Activated CD8-positive, alpha-beta T cell treated with anti-CD3 and anti-CD28 coated beads for 36 hours (primary cell): ENCODE measurements at regions not wholly inside any gene's neighbourhood (a gene's known extent, or its start where the extent isn't known, plus 50 kb on each side); places are given as distances from the start of the nearest gene placed in this dataset.

Experiments used
- ATAC-seq: fragments of 200-7000 bp; cut with Tn5 transposase; one replicate; pipeline ENCODE4 v1.10.0; 2021; ENCODE audit warnings: mild to moderate bottlenecking, moderate library complexity
- CTCF ChIA-PET: fragments of 350-600 bp; sonication (Branson Sonifier 250); formaldehyde crosslinking; loops from one replicate; lab custom pipeline; 2021; ENCODE audit warnings: antibody characterized with exemption; lab: Charles Lee
- POLR2A ChIA-PET: fragments of 350-600 bp; sonication (Branson Sonifier 250); formaldehyde crosslinking; loops from one replicate; lab custom pipeline; 2021; ENCODE audit warnings: antibody characterized with exemption; lab: Charles Lee
- DNase-seq: peaks from one replicate; pipeline ENCODE4 v3.0.0-alpha.2; 2020
- H3K27ac Mint-ChIP-seq: one replicate; pipeline ENCODE4 v1.8.0; 2021; ENCODE audit warnings: mild to moderate bottlenecking, mixed read lengths
- H3K27me3 Mint-ChIP-seq: one replicate; pipeline ENCODE4 v1.8.0; 2021; ENCODE audit warnings: mixed read lengths
- H3K36me3 Mint-ChIP-seq: one replicate; pipeline ENCODE4 v1.8.0; 2021; ENCODE audit warnings: low read depth, mixed read lengths
- H3K4me1 Mint-ChIP-seq: one replicate; pipeline ENCODE4 v1.8.0; 2021; ENCODE audit warnings: low read depth, mixed read lengths
- H3K4me3 Mint-ChIP-seq: one replicate; pipeline ENCODE4 v1.8.0; 2021; ENCODE audit warnings: mild to moderate bottlenecking, moderate library complexity, mixed read lengths
- H3K9me3 Mint-ChIP-seq: one replicate; pipeline ENCODE4 v1.8.0; 2021; ENCODE audit warnings: mixed read lengths
- CTCF ChIP-seq: fragments of 200-600 bp; IDR thresholded peaks from one replicate; pipeline ENCODE4 v1.8.0; 2022; ENCODE audit warnings: antibody characterized with exemption, mild to moderate bottlenecking
- intact Hi-C: fragments of 100-400 bp; cut with micrococcal nuclease; formaldehyde crosslinking; loops from one replicate; pipeline ENCODE4 v1.10.0; 2022

DNA sequence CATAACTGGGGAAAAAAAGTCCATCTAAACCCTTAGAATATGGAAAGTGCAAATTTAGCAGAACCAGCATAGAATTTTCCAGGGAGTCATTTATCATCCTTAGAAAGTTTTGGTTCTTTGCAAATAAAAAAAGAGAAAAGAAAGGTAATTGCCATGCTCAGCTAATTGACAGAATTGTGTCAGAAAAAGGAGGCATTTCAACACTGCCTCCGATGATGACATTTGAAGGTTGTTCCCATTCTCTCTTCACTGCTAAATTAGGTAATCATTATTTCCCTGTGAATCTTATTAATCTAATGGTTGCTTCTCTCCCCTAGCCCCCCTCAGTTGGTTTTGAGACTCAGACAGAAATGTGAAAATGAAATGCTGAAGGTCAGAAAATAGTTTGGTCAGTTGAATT is 139.2 kb downstream of the PDCD6IP start:
- ATAC-seq, result no peak
- H3K4me1 Mint-ChIP-seq, result peaks cover 17% of the 10 kb centered on the region

DNA sequence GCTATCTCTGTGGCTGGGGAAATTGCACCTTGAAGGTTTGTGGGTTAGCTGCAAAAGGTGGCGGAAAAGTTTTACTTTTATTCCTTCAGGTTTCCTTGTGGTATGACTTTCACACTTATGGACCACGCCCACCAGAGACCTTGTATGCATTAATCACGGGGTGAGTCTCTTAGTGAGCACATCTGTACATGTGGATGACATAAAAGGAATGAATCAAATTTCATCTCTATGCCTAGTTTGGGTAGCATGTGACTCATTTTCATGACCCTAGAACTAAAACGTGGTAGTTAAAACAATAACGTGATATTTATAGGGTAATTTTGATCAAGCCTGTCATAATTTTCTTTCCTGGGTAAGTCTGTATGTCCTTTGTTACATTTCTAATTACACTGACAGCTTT is 141.7 kb downstream of the PDCD6IP start:
- peak; percentile 34 for DNase-seq
- no peaks in the 10 kb centered on the region for H3K9me3 Mint-ChIP-seq
- H3K27ac Mint-ChIP-seq, result no peak overlapping the region
- no peaks in the 10 kb centered on the region for H3K36me3 Mint-ChIP-seq
- POLR2A ChIA-PET, result no interaction called here
- intact Hi-C loops, result no loop called here
- CTCF ChIA-PET, result no interaction called here
- H3K4me3 Mint-ChIP-seq, result no peak overlapping the region
- peaks cover 18% of the 10 kb centered on the region for H3K4me1 Mint-ChIP-seq
- peaks cover 6% of the 10 kb centered on the region for H3K27me3 Mint-ChIP-seq
- peak; percentile 52 for ATAC-seq
- no peak for TF ChIP-seq CTCF

More for the DNA sequence above, 139.2 kb downstream of the PDCD6IP start:
- intact Hi-C loops, result no loop called here
- TF ChIP-seq CTCF, result no peak
- Mint-ChIP-seq H3K27ac (no peak overlapping the region), H3K4me3 (no peak overlapping the region), H3K27me3 (peaks cover 5% of the 10 kb centered on the region), H3K36me3 (no peaks in the 10 kb centered on the region), H3K9me3 (no peaks in the 10 kb centered on the region)
- CTCF ChIA-PET, result no interaction called here
- POLR2A ChIA-PET, result no interaction called here
- DNase-seq, result no peak

GRCh38 chr3:33940736-33941135 is 142.3 kb downstream of the PDCD6IP start:
- Mint-ChIP-seq H3K4me3 (no peak overlapping the region), H3K4me1 (peaks cover 18% of the 10 kb centered on the region), H3K36me3 (no peaks in the 10 kb centered on the region), H3K27me3 (peaks cover 6% of the 10 kb centered on the region), H3K9me3 (no peaks in the 10 kb centered on the region), H3K27ac (no peak overlapping the region)
- intact Hi-C loops, result no loop called here
- ChIA-PET POLR2A (no interaction called here), CTCF (interaction anchor here (0.6 to 0.7 kb wide), 2 partner anchors 411 to 1893 kb away, joined by 3 read pairs; no protein-coding TSS in a partner anchor)
- DNase-seq (no peak), ATAC-seq (no peak)
- TF ChIP-seq CTCF, result no peak

- H3K36me3 Mint-ChIP-seq, result no peaks in the 10 kb centered on the region
- peak; percentile 84 for ATAC-seq
- peak; percentile 15 for DNase-seq
- H3K9me3 Mint-ChIP-seq, result no peaks in the 10 kb centered on the region
- peaks cover 4% of the 10 kb centered on the region for H3K27me3 Mint-ChIP-seq
- intact Hi-C loops, result no loop called here
- H3K4me1 Mint-ChIP-seq, result peaks cover 18% of the 10 kb centered on the region
- H3K4me3 Mint-ChIP-seq, result no peak overlapping the region
- ChIA-PET CTCF (no interaction called here), POLR2A (no interaction called here)
- no peak overlapping the region for H3K27ac Mint-ChIP-seq
- TF ChIP-seq CTCF, result no peak
Measured at GRCh38 chr3:33941804-33942203, 143.4 kb downstream of the PDCD6IP start.

GRCh38 chr3:33942483-33943150 is 144.2 kb downstream of the PDCD6IP start:
- ChIA-PET POLR2A (no interaction called here), CTCF (no interaction called here)
- H3K27ac Mint-ChIP-seq, result no peak overlapping the region
- DNase-seq (no peak), ATAC-seq (no peak)
- intact Hi-C loops, result no loop called here
- H3K4me1 Mint-ChIP-seq, result peaks cover 18% of the 10 kb centered on the region
- TF ChIP-seq CTCF, result no peak
- H3K4me3 Mint-ChIP-seq, result no peak overlapping the region
- H3K27me3 Mint-ChIP-seq, result peaks cover 2% of the 10 kb centered on the region
- no peaks in the 10 kb centered on the region for H3K9me3 Mint-ChIP-seq
- H3K36me3 Mint-ChIP-seq, result no peaks in the 10 kb centered on the region
